ENCODE measurements at regions not wholly inside any gene's neighbourhood (a gene's known extent, or its start where the extent isn't known, plus 50 kb on each side); places are given as distances from the start of the nearest gene placed in this dataset.

DNA sequence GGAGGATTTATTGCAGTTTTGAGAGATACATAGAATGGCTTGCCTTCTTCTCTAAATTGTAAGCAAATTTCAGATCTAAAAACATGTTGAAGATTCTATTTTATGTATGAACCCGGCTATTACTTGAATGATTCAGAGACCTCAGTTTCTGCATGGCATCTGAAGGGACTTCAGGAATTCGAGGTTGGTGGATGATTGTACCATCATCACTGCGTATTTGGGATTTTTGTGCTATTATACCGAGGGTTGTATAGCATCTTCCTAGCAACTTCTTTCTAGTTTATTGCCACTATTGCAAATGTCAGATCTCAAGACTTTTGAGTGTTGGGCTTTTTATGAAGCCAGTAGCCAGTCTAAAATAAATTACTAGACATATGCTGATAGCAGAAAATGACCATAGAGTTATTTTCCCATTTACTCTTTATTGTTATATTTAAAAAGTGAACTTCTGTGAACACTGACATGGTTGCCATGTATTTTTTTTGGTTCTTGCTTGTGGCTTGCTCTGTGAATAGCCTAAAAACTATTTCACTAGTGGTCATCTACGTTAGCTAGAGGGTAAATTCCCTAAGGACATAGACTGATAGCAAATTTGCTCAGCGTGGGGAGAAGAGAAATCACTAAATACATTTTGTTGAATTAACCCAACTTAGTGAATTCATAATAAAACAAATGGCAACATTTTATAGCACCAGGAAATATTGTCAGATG is 70.6 kb upstream of the KLF12 start:
- Histone ChIP-seq H2BK15ac (replicated peaks; ENCODE audit: low read depth) (no peak overlapping the region), H4K5ac (ENCODE audit: low read length) (no peak overlapping the region), H3K4ac (ENCODE audit: low read depth, low read length) (no peak overlapping the region), H3K23ac (ENCODE audit: low read length) (no peak overlapping the region), H3K4me1 (ENCODE audit: control insufficient read depth, low read depth, low read length) (no peaks in the 10 kb centered on the region), H3K36me3 (ENCODE audit: control insufficient read depth, insufficient read depth, low read length) (no peaks in the 10 kb centered on the region), H3K79me1 (ENCODE audit: low read length) (no peaks in the 10 kb centered on the region), H3K27me3 (ENCODE audit: insufficient read depth, low read length, poor library complexity) (no peaks in the 10 kb centered on the region), H2AK5ac (ENCODE audit: low read length) (no peak overlapping the region), H2BK5ac (ENCODE audit: low read length) (no peak overlapping the region), H3K4me3 (ENCODE audit: low read length) (no peak overlapping the region), H3K56ac (ENCODE audit: low read length) (no peak overlapping the region), H3K4me2 (ENCODE audit: low read length) (no peak overlapping the region), H2BK120ac (ENCODE audit: low read depth, low read length) (no peak overlapping the region), H3K27ac (ENCODE audit: low read depth, low read length) (no peak overlapping the region), H3K9ac (ENCODE audit: low read length) (no peak overlapping the region), H3K79me2 (ENCODE audit: control insufficient read depth, insufficient read depth, low read length) (no peaks in the 10 kb centered on the region), H4K8ac (ENCODE audit: low read depth, low read length) (no peak overlapping the region), H3K18ac (ENCODE audit: low read length) (no peak overlapping the region)
- no CpG with 5 or more reads among the region's 6 CpGs for WGBS (ENCODE audit: extremely low coverage, insufficient coverage, low lambda C conversion rate)
- no peak for DNase-seq

DNA sequence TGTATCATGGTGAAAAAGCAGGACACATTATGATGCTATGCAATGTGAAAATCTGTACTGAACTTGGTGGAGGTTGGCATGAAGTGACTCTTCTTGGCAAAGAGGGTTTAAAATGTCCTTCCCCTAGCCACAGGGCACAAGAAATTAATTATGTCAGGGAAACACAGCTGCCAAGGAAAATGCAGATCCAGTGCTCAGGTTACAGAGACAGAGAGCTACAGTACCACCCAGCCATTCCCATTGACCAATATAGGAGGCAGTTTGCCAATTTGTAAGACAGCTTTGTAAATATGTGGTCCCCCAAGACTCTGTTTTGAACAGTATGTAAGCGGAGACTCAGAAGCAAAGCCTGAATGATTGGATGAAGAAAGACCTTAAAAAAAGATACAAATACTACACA is 69.4 kb upstream of the KLF12 start:
- no peak overlapping the region for H3K56ac ChIP-seq (ENCODE audit: low read length)
- no peak overlapping the region for H3K9ac ChIP-seq (ENCODE audit: low read length)
- no peak overlapping the region for H3K27ac ChIP-seq (ENCODE audit: low read depth, low read length)
- H3K4me3 ChIP-seq (ENCODE audit: low read length), result no peak overlapping the region
- H3K18ac ChIP-seq (ENCODE audit: low read length), result no peak overlapping the region
- no peak overlapping the region for H4K8ac ChIP-seq (ENCODE audit: low read depth, low read length)
- no peaks in the 10 kb centered on the region for H3K4me1 ChIP-seq (ENCODE audit: control insufficient read depth, low read depth, low read length)
- no peak overlapping the region for H2BK15ac ChIP-seq (replicated peaks; ENCODE audit: low read depth)
- H4K5ac ChIP-seq (ENCODE audit: low read length), result no peak overlapping the region
- no CpG with 5 or more reads among the region's 1 CpG for WGBS (ENCODE audit: extremely low coverage, insufficient coverage, low lambda C conversion rate)
- H3K4ac ChIP-seq (ENCODE audit: low read depth, low read length), result no peak overlapping the region
- no peaks in the 10 kb centered on the region for H3K36me3 ChIP-seq (ENCODE audit: control insufficient read depth, insufficient read depth, low read length)
- DNase-seq, result no peak
- H3K27me3 ChIP-seq (ENCODE audit: insufficient read depth, low read length, poor library complexity), result no peaks in the 10 kb centered on the region
- H2AK5ac ChIP-seq (ENCODE audit: low read length), result no peak overlapping the region
- H3K79me2 ChIP-seq (ENCODE audit: control insufficient read depth, insufficient read depth, low read length), result no peaks in the 10 kb centered on the region
- H3K23ac ChIP-seq (ENCODE audit: low read length), result no peak overlapping the region
- H2BK120ac ChIP-seq (ENCODE audit: low read depth, low read length), result no peak overlapping the region
- no peak overlapping the region for H3K4me2 ChIP-seq (ENCODE audit: low read length)
- no peaks in the 10 kb centered on the region for H3K79me1 ChIP-seq (ENCODE audit: low read length)
- no peak overlapping the region for H2BK5ac ChIP-seq (ENCODE audit: low read length)

DNA sequence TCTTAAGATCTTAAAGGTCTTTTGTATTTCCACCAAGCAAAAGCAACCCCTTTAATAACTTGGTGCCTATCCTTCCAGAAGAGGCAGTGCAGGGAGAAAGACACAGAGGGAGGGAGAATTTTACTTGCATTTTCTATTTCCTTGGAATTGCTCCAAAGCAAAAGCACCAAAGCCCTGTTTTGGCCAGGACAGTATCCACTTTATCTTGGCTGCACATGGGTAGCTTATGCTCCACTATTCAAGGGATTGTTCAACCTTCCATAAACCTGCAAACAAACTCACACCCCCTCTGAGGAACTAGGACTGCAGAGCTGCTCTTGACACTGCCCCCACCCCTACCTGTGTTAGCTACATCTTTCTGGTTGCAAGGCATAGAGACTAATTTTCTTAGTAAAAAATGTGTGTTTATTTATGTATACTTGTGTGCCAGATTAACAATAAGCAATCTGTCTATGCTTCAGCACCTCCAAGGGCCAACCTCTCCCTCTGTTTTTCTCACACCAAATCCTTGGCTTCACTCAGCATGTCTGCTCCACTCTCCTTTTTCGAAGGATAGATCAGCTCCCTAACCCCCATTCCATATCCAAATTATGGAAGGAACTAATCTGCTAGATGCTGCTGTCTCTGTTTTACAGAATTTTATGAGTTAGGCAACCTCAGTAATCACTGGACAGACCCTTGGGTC is 68.1 kb upstream of the KLF12 start:
- Histone ChIP-seq H3K4me2 (ENCODE audit: low read length) (no peak overlapping the region), H4K8ac (ENCODE audit: low read depth, low read length) (no peak overlapping the region), H3K27ac (ENCODE audit: low read depth, low read length) (no peak overlapping the region), H3K79me1 (ENCODE audit: low read length) (no peaks in the 10 kb centered on the region), H2BK120ac (ENCODE audit: low read depth, low read length) (no peak overlapping the region), H3K4me1 (ENCODE audit: control insufficient read depth, low read depth, low read length) (no peaks in the 10 kb centered on the region), H3K23ac (ENCODE audit: low read length) (no peak overlapping the region), H3K36me3 (ENCODE audit: control insufficient read depth, insufficient read depth, low read length) (no peaks in the 10 kb centered on the region), H2AK5ac (ENCODE audit: low read length) (no peak overlapping the region), H3K9ac (ENCODE audit: low read length) (no peak overlapping the region), H3K4me3 (ENCODE audit: low read length) (no peak overlapping the region), H3K4ac (ENCODE audit: low read depth, low read length) (no peak overlapping the region), H2BK5ac (ENCODE audit: low read length) (no peak overlapping the region), H4K5ac (ENCODE audit: low read length) (no peak overlapping the region), H3K56ac (ENCODE audit: low read length) (no peak overlapping the region), H3K18ac (ENCODE audit: low read length) (no peak overlapping the region), H2BK15ac (replicated peaks; ENCODE audit: low read depth) (no peak overlapping the region), H3K79me2 (ENCODE audit: control insufficient read depth, insufficient read depth, low read length) (no peaks in the 10 kb centered on the region), H3K27me3 (ENCODE audit: insufficient read depth, low read length, poor library complexity) (no peaks in the 10 kb centered on the region)
- WGBS (ENCODE audit: extremely low coverage, insufficient coverage, low lambda C conversion rate), result no CpG with 5 or more reads among the region's 1 CpG
- no peak for DNase-seq

DNA sequence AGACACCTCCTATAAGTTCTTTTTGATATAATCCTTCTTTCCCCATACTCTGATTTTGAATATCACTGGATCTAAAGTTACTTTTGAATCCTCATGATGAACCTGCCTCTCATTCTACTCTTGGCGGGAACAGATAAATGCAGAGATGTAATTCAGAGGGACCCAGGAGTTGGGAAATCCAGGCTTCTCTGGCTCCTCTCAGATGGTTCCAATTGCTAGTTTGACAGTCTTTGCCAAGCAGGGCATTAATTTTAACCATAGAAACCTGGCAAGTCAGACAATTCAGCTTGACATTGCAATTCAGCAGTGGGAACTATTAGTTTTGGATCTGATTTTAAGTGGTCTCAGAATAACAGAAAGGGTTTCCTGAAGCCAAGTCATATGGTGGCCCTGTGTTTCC is 67.3 kb upstream of the KLF12 start:
- no peak overlapping the region for H3K18ac ChIP-seq (ENCODE audit: low read length)

DNA sequence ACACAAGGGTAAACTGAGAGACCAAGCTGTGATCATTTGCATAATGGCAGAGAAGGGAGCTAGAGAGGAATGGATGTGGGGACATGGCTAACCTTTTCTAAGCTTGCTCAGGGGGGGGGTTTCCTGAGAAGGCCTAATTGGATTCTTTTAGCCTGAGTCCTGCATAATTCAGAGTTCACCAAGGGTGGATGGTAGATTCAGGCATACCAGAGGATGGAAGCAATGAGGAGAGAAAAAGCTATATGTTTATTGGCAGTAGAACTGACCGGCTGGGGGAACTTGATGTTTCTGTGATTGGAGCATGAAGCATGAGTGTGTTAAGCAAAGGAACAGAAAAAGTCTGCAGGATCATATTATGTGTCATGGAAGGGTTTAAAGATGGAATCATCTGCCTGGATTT is 65.9 kb upstream of the KLF12 start:
- Histone ChIP-seq H3K4ac (ENCODE audit: low read depth, low read length) (no peak overlapping the region), H3K18ac (ENCODE audit: low read length) (no peak overlapping the region), H3K4me2 (ENCODE audit: low read length) (no peak overlapping the region), H3K27ac (ENCODE audit: low read depth, low read length) (no peak overlapping the region), H4K5ac (ENCODE audit: low read length) (no peak overlapping the region), H3K79me2 (ENCODE audit: control insufficient read depth, insufficient read depth, low read length) (no peaks in the 10 kb centered on the region), H3K56ac (ENCODE audit: low read length) (no peak overlapping the region), H3K23ac (ENCODE audit: low read length) (no peak overlapping the region), H3K27me3 (ENCODE audit: insufficient read depth, low read length, poor library complexity) (no peaks in the 10 kb centered on the region), H3K79me1 (ENCODE audit: low read length) (no peaks in the 10 kb centered on the region), H4K8ac (ENCODE audit: low read depth, low read length) (no peak overlapping the region), H3K4me3 (ENCODE audit: low read length) (no peak overlapping the region), H3K4me1 (ENCODE audit: control insufficient read depth, low read depth, low read length) (no peaks in the 10 kb centered on the region), H2AK5ac (ENCODE audit: low read length) (no peak overlapping the region), H2BK15ac (replicated peaks; ENCODE audit: low read depth) (no peak overlapping the region), H2BK5ac (ENCODE audit: low read length) (no peak overlapping the region), H3K36me3 (ENCODE audit: control insufficient read depth, insufficient read depth, low read length) (no peaks in the 10 kb centered on the region), H2BK120ac (ENCODE audit: low read depth, low read length) (no peak overlapping the region), H3K9ac (ENCODE audit: low read length) (no peak overlapping the region)
- DNase-seq, result peak; percentile 23
- no CpG with 5 or more reads among the region's 1 CpG for WGBS (ENCODE audit: extremely low coverage, insufficient coverage, low lambda C conversion rate)

More for the DNA sequence above, 67.3 kb upstream of the KLF12 start:
- WGBS (ENCODE audit: extremely low coverage, insufficient coverage, low lambda C conversion rate), result no CpG with 5 or more reads among the region's 1 CpG
- no peak for DNase-seq
- Histone ChIP-seq H3K4me2 (ENCODE audit: low read length) (no peak overlapping the region), H3K36me3 (ENCODE audit: control insufficient read depth, insufficient read depth, low read length) (no peaks in the 10 kb centered on the region), H2BK120ac (ENCODE audit: low read depth, low read length) (no peak overlapping the region), H3K56ac (ENCODE audit: low read length) (no peak overlapping the region), H3K4ac (ENCODE audit: low read depth, low read length) (no peak overlapping the region), H3K27ac (ENCODE audit: low read depth, low read length) (no peak overlapping the region), H3K23ac (ENCODE audit: low read length) (no peak overlapping the region), H3K27me3 (ENCODE audit: insufficient read depth, low read length, poor library complexity) (no peaks in the 10 kb centered on the region), H2BK5ac (ENCODE audit: low read length) (no peak overlapping the region), H2BK15ac (replicated peaks; ENCODE audit: low read depth) (no peak overlapping the region), H3K9ac (ENCODE audit: low read length) (no peak overlapping the region), H3K79me1 (ENCODE audit: low read length) (no peaks in the 10 kb centered on the region), H4K5ac (ENCODE audit: low read length) (no peak overlapping the region), H4K8ac (ENCODE audit: low read depth, low read length) (no peak overlapping the region), H2AK5ac (ENCODE audit: low read length) (no peak overlapping the region), H3K79me2 (ENCODE audit: control insufficient read depth, insufficient read depth, low read length) (no peaks in the 10 kb centered on the region), H3K4me1 (ENCODE audit: control insufficient read depth, low read depth, low read length) (no peaks in the 10 kb centered on the region), H3K4me3 (ENCODE audit: low read length) (no peak overlapping the region)
